ENCODE measurements at regions not wholly inside any gene's neighbourhood (a gene's known extent, or its start where the extent isn't known, plus 50 kb on each side); places are given as distances from the start of the nearest gene placed in this dataset.

GRCh38 chr3:107064405-107065060, 312.7 kb upstream of the CCDC54 start:
- Histone ChIP-seq H3K4me3 (no peak overlapping the region), H3K79me2 (no peaks in the 10 kb centered on the region), H3K4me1 (ENCODE audit: insufficient read depth) (no peaks in the 10 kb centered on the region), H3K36me3 (replicated peaks; ENCODE audit: insufficient read depth, low read depth) (no peaks in the 10 kb centered on the region), H3K27me3 (no peaks in the 10 kb centered on the region), H4K20me1 (ENCODE audit: insufficient read depth, poor library complexity, severe bottlenecking) (no peaks in the 10 kb centered on the region), H3K4me2 (no peak overlapping the region), H3K9me2 (replicated peaks; ENCODE audit: insufficient read depth) (no peaks in the 10 kb centered on the region), H3K9me3 (ENCODE audit: low read depth) (no peaks in the 10 kb centered on the region), H3K27ac (no peak overlapping the region), H2AFZ (no peak overlapping the region)
- peak; percentile 85 for DNase-seq (ENCODE audit: low spot score)
- TF ChIP-seq CTCF (IDR thresholded peaks at IDR 0.05; ENCODE audit: poor library complexity) (peak; percentile 86), EZH2phosphoT487 (IDR thresholded peaks at IDR 0.05; ENCODE audit: low read depth, severe bottlenecking, unreplicated experiment) (no peak)
- WGBS (ENCODE audit: low lambda C conversion rate, missing lambda C conversion rate) = 22% methylated on average over 9 of the region's 9 CpGs

GRCh38 chr3:107065094-107065861, 312.0 kb upstream of the CCDC54 start:
- Histone ChIP-seq H3K36me3 (replicated peaks; ENCODE audit: insufficient read depth, low read depth) (no peaks in the 10 kb centered on the region), H4K20me1 (ENCODE audit: insufficient read depth, poor library complexity, severe bottlenecking) (no peaks in the 10 kb centered on the region), H3K4me1 (ENCODE audit: insufficient read depth) (no peaks in the 10 kb centered on the region), H3K27me3 (no peaks in the 10 kb centered on the region), H2AFZ (no peak overlapping the region), H3K4me2 (no peak overlapping the region), H3K79me2 (no peaks in the 10 kb centered on the region), H3K4me3 (no peak overlapping the region), H3K9me3 (ENCODE audit: low read depth) (no peaks in the 10 kb centered on the region), H3K9me2 (replicated peaks; ENCODE audit: insufficient read depth) (no peaks in the 10 kb centered on the region), H3K27ac (no peak overlapping the region)
- 77% methylated on average over 13 of the region's 13 CpGs for WGBS (ENCODE audit: low lambda C conversion rate, missing lambda C conversion rate)
- peak; percentile 8 for DNase-seq (ENCODE audit: low spot score)
- TF ChIP-seq EZH2 (IDR thresholded peaks at IDR 0.05; ENCODE audit: borderline replicate concordance) (no peak), CTCF (IDR thresholded peaks at IDR 0.05; ENCODE audit: poor library complexity) (no peak), EZH2phosphoT487 (IDR thresholded peaks at IDR 0.05; ENCODE audit: low read depth, severe bottlenecking, unreplicated experiment) (no peak)

GRCh38 chr3:107067421-107067820, 309.8 kb upstream of the CCDC54 start:
- 96% methylated on average over 5 of the region's 5 CpGs for WGBS (ENCODE audit: low lambda C conversion rate, missing lambda C conversion rate)
- H3K9me3 ChIP-seq (ENCODE audit: low read depth) = no peaks in the 10 kb centered on the region
- no peak overlapping the region for H2AFZ ChIP-seq
- no peaks in the 10 kb centered on the region for H3K79me2 ChIP-seq
- no peak overlapping the region for H3K27ac ChIP-seq
- no peaks in the 10 kb centered on the region for H3K27me3 ChIP-seq
- DNase-seq (ENCODE audit: low spot score) = no peak
- no peaks in the 10 kb centered on the region for H3K36me3 ChIP-seq (replicated peaks; ENCODE audit: insufficient read depth, low read depth)
- TF ChIP-seq CTCF (IDR thresholded peaks at IDR 0.05; ENCODE audit: poor library complexity) (no peak), EZH2 (IDR thresholded peaks at IDR 0.05; ENCODE audit: borderline replicate concordance) (no peak), EZH2phosphoT487 (IDR thresholded peaks at IDR 0.05; ENCODE audit: low read depth, severe bottlenecking, unreplicated experiment) (no peak)
- no peak overlapping the region for H3K4me2 ChIP-seq
- no peaks in the 10 kb centered on the region for H3K4me1 ChIP-seq (ENCODE audit: insufficient read depth)
- H4K20me1 ChIP-seq (ENCODE audit: insufficient read depth, poor library complexity, severe bottlenecking) = no peaks in the 10 kb centered on the region
- H3K9me2 ChIP-seq (replicated peaks; ENCODE audit: insufficient read depth) = no peaks in the 10 kb centered on the region
- H3K4me3 ChIP-seq = no peak overlapping the region
